Sigmoid colon (tissue), 4 donors: ENCODE measurements at regions not wholly inside any gene's neighbourhood (a gene's known extent, or its start where the extent isn't known, plus 50 kb on each side); places are given as distances from the start of the nearest gene placed in this dataset.

Experiments
- EP300 ChIP-seq, 4 donors: sonication (generic); formaldehyde crosslinking; IDR thresholded peaks; one replicate each; pipeline ENCODE4 v1.6.1; 2017; ENCODE audit warnings: antibody characterized with exemption in 4 of 4
- POLR2A ChIP-seq, 2 donors: fragments of 450-650 bp; IDR thresholded peaks; one replicate each; pipeline ENCODE4 v1.6.1; 2016; ENCODE audit warnings: antibody characterized with exemption in 2 of 2, mild to moderate bottlenecking in 2 of 2, moderate library complexity in 2 of 2
- POLR2AphosphoS5 ChIP-seq, 4 donors: sonication (generic); formaldehyde crosslinking; IDR thresholded peaks; one replicate each; pipeline ENCODE4 v1.6.1; 2017; ENCODE audit warnings: antibody characterized with exemption in 4 of 4
- TF ChIP-seq, protein P1 (sequence below), 4 experiments: fragments of 450-650 bp in 3 of 4; fragments of 200-600 bp in 1 of 4; IDR thresholded peaks; one replicate each; pipeline ENCODE4 v1.5.1; 2016 to 2019; ENCODE audit warnings: antibody characterized with exemption in 4 of 4, mild to moderate bottlenecking in 3 of 4, moderate library complexity in 2 of 4

DNA sequence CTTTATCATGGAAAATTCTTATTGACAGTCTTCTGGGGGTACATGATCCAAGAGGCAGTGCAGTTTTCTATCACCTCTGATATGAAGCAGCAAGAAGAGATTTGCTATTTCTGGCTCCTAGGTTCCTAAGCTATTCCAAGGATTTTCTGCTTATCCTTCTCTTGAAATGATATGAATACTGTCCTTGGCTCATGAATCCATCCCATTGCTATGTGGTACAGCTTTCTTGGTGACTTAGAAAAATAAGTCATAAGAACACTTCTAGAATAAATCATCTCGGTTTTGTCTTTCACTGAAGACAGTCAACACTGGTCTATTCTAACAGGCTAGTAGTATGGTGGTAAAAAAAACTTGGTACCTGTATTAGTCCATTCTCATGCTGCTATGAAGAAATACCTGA is 333.6 kb upstream of the RASGRP1 start:
- TF ChIP-seq, protein P1, sequence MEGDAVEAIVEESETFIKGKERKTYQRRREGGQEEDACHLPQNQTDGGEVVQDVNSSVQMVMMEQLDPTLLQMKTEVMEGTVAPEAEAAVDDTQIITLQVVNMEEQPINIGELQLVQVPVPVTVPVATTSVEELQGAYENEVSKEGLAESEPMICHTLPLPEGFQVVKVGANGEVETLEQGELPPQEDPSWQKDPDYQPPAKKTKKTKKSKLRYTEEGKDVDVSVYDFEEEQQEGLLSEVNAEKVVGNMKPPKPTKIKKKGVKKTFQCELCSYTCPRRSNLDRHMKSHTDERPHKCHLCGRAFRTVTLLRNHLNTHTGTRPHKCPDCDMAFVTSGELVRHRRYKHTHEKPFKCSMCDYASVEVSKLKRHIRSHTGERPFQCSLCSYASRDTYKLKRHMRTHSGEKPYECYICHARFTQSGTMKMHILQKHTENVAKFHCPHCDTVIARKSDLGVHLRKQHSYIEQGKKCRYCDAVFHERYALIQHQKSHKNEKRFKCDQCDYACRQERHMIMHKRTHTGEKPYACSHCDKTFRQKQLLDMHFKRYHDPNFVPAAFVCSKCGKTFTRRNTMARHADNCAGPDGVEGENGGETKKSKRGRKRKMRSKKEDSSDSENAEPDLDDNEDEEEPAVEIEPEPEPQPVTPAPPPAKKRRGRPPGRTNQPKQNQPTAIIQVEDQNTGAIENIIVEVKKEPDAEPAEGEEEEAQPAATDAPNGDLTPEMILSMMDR (IDR thresholded peaks at IDR 0.05), result no peak
- TF ChIP-seq POLR2A (IDR thresholded peaks at IDR 0.05) (no peak), POLR2AphosphoS5 (IDR thresholded peaks at IDR 0.05) (no peak), EP300 (IDR thresholded peaks at IDR 0.05) (no peak)
